ENCODE measurements at regions not wholly inside any gene's neighbourhood (a gene's known extent, or its start where the extent isn't known, plus 50 kb on each side); places are given as distances from the start of the nearest gene placed in this dataset.

- TF ChIP-seq CTCF (conservative IDR thresholded peaks at IDR 0.05): no peak
- no peak for TF ChIP-seq ZFX (IDR thresholded peaks at IDR 0.05)
Observed at GRCh38 chr6:73955800-73956199, 259.8 kb downstream of the CD109 start.
